SU-DHL-6 (cell line): ENCODE measurements at regions not wholly inside any gene's neighbourhood (a gene's known extent, or its start where the extent isn't known, plus 50 kb on each side); places are given as distances from the start of the nearest gene placed in this dataset.

Experiments used
- H2AFZ ChIP-seq: fragments of 200-600 bp; sonication (generic); 2 replicates; pipeline ENCODE4 v1.6.1; 2014; ENCODE audit warnings: low read depth, mild to moderate bottlenecking, moderate library complexity, mixed read lengths, antibody characterized with exemption, low read length; ENCODE audit not compliant: severe bottlenecking
- H3F3A ChIP-seq: fragments of 200-600 bp; shearing (Covaris generic); 2 replicates; pipeline ENCODE4 v1.6.0; 2016; ENCODE audit warnings: antibody characterized with exemption, mild to moderate bottlenecking; ENCODE audit not compliant: insufficient read depth
- H3K27ac ChIP-seq: fragments of 200-600 bp; sonication (generic); 2 replicates; pipeline ENCODE4 v1.5.1; 2016; ENCODE audit warnings: low read depth, mild to moderate bottlenecking, low read length, moderate library complexity, mixed read lengths
- H3K27me3 ChIP-seq: fragments of 200-600 bp; sonication (generic), shearing (Covaris generic); 2 replicates; pipeline ENCODE4 v1.6.0; 2014; ENCODE audit warnings: mild to moderate bottlenecking, low read length
- H3K36me3 ChIP-seq: fragments of 200-600 bp; sonication (generic); 2 replicates; pipeline ENCODE4 v1.6.1; 2014; ENCODE audit warnings: mild to moderate bottlenecking, low read length, mixed read lengths
- H3K4me2 ChIP-seq: fragments of 300-600, 200-600 bp; shearing (Covaris generic), sonication (generic); 2 replicates; pipeline ENCODE4 v1.6.0; 2014; ENCODE audit warnings: low read length, low read depth, mild to moderate bottlenecking; ENCODE audit not compliant: poor library complexity, severe bottlenecking
- H3K4me3 ChIP-seq: fragments of 200-600 bp; sonication (generic); 2 replicates; pipeline ENCODE4 v1.5.1; 2014; ENCODE audit warnings: antibody characterized with exemption, low read length, mild to moderate bottlenecking, mixed read lengths; ENCODE audit not compliant: insufficient read depth, poor library complexity, severe bottlenecking
- H3K79me2 ChIP-seq: fragments of 200-600 bp; sonication (generic); 2 replicates; pipeline ENCODE4 v1.6.1; 2014; ENCODE audit warnings: mild to moderate bottlenecking, low read length, moderate library complexity; ENCODE audit not compliant: insufficient read depth
- H3K9ac ChIP-seq: fragments of 200-600 bp; sonication (generic); 2 replicates; pipeline ENCODE4 v1.7.0; 2014; ENCODE audit warnings: mild to moderate bottlenecking, low read length
- H3K9me2 ChIP-seq: fragments of 200-600 bp; sonication (generic); replicated peaks from 2 replicates; pipeline ENCODE4 v1.6.1; 2014; ENCODE audit warnings: low read length; ENCODE audit not compliant: insufficient read depth
- H3K9me3 ChIP-seq: fragments of 200-600 bp; sonication (generic); 2 replicates; pipeline ENCODE4 v1.6.1; 2014; ENCODE audit warnings: low read length, mixed read lengths; ENCODE audit not compliant: insufficient read depth
- H4K20me1 ChIP-seq: fragments of 200-600 bp; sonication (generic); 2 replicates; pipeline ENCODE4 v1.6.1; 2014; ENCODE audit warnings: low read depth, mild to moderate bottlenecking, antibody characterized with exemption, low read length, moderate library complexity, mixed read lengths
- EZH2phosphoT487 ChIP-seq: fragments of 200-600 bp; sonication (generic), shearing (Covaris generic); conservative IDR thresholded peaks from 2 replicates; pipeline ENCODE4 v1.6.1; 2018; ENCODE audit warnings: mild to moderate bottlenecking, antibody characterized with exemption, low read length, moderate library complexity, mixed read lengths
- TF ChIP-seq, protein P1 (sequence below): fragments of 200-600 bp; sonication (generic); IDR thresholded peaks from one replicate; pipeline ENCODE4 v1.5.1; 2017; ENCODE audit warnings: antibody characterized with exemption, mild to moderate bottlenecking, low read length, moderate library complexity; ENCODE audit not compliant: insufficient read depth, poor library complexity, severe bottlenecking

DNA sequence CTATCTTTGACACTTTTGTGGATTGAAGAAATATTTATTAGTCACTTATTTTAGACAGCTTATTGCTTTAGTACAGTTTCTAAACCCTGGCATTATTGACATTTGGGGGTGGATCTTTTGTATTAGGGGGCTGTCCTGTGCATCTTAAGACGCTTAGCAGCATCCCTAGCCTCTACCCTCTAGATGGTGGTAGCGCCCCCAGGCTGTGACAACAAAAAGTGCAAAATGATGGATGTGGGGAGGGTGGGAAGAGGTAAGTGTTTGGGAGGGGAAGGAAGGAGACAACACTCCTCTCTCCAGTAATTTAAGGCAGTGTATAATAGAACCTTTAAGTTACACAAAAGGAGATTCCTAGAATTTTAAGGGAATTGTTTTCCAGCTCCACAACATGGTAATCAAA, 1210.6 kb downstream of the C4orf33 start:
- H3K4me3 ChIP-seq: no peak overlapping the region
- H3K9ac ChIP-seq: no peak overlapping the region
- no peaks in the 10 kb centered on the region for H3K79me2 ChIP-seq
- no peaks in the 10 kb centered on the region for H3K9me3 ChIP-seq
- H3K4me2 ChIP-seq: no peak overlapping the region
- H3K27me3 ChIP-seq: no peaks in the 10 kb centered on the region
- H3K9me2 ChIP-seq: no peaks in the 10 kb centered on the region
- H3F3A ChIP-seq: no peaks in the 10 kb centered on the region
- no peaks in the 10 kb centered on the region for H3K36me3 ChIP-seq
- no peaks in the 10 kb centered on the region for H4K20me1 ChIP-seq
- H3K27ac ChIP-seq: no peak overlapping the region
- no peak overlapping the region for H2AFZ ChIP-seq
- no peak for TF ChIP-seq EZH2phosphoT487
- TF ChIP-seq, protein P1, sequence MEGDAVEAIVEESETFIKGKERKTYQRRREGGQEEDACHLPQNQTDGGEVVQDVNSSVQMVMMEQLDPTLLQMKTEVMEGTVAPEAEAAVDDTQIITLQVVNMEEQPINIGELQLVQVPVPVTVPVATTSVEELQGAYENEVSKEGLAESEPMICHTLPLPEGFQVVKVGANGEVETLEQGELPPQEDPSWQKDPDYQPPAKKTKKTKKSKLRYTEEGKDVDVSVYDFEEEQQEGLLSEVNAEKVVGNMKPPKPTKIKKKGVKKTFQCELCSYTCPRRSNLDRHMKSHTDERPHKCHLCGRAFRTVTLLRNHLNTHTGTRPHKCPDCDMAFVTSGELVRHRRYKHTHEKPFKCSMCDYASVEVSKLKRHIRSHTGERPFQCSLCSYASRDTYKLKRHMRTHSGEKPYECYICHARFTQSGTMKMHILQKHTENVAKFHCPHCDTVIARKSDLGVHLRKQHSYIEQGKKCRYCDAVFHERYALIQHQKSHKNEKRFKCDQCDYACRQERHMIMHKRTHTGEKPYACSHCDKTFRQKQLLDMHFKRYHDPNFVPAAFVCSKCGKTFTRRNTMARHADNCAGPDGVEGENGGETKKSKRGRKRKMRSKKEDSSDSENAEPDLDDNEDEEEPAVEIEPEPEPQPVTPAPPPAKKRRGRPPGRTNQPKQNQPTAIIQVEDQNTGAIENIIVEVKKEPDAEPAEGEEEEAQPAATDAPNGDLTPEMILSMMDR: no peak

DNA sequence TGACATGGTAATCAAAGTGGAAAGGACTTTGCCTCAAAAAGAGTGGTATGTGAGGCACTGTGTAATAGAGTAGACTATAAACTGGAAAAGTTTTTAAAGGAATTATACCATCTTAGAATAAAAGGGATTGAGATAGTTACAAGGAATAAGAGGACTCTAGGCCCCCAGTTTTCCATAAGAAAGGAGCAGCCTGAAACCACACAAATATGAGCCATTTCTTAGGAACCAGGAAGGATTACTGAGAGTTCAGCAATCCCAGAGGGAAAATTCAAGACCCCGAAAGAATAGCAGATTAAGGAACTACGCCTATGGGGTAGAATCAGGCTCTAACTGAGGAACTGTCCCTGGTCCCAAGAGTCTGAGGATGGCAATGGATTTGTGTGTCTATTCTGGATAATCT, 1213.3 kb downstream of the C4orf33 start:
- Histone ChIP-seq H3K79me2 (no peaks in the 10 kb centered on the region), H3K9me2 (no peaks in the 10 kb centered on the region), H3K4me3 (no peak overlapping the region), H3F3A (no peaks in the 10 kb centered on the region), H3K4me2 (no peak overlapping the region), H4K20me1 (no peaks in the 10 kb centered on the region), H3K36me3 (no peaks in the 10 kb centered on the region), H3K9me3 (no peaks in the 10 kb centered on the region), H3K27me3 (no peaks in the 10 kb centered on the region), H2AFZ (no peak overlapping the region), H3K27ac (no peak overlapping the region), H3K9ac (no peak overlapping the region)
- no peak for TF ChIP-seq EZH2phosphoT487
- TF ChIP-seq, protein P1: no peak

DNA sequence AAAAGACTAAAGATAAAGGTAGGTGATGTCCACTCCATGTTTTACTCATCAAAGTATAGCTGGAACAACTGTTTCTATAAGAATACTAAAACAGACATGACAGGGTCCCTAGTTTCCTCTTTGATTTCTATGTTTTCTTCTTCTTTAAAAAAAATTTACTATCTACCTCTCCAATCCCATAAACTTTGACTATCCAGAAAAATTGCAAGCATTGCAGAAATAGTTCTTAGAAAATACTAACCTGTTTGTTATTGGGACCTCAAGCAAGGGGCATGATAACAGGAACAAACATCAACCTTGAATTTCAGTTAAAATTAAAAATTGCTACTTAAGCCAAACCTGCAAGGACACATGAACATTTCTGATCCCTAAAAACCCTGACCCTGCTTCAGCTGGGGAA, 1226.5 kb downstream of the C4orf33 start:
- TF ChIP-seq, protein P1: no peak
- no peak for TF ChIP-seq EZH2phosphoT487
- no peak overlapping the region for H3K4me3 ChIP-seq

DNA sequence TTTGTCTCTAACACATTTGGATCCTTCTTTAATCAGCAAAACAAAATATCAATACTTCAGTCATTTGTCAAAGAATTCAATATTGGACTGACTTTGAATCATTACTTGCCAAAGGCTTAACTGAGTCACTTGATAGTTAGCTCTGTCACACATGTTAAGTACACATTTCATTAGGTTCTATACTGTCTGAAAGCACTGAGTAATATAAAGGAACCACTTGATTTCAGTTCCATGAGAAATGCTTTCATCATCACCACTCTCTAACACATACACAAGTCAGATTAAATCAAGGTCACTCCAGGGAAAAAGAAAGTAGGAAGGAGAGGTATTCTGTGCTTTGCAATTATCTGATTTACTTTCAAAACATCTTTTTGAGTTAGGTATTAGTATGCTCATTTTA, 1233.1 kb downstream of the C4orf33 start:
- Histone ChIP-seq H3K27me3 (no peaks in the 10 kb centered on the region), H3K79me2 (no peaks in the 10 kb centered on the region), H3K9ac (no peak overlapping the region), H3K36me3 (no peaks in the 10 kb centered on the region), H3K9me3 (no peaks in the 10 kb centered on the region), H3K27ac (no peak overlapping the region), H3K4me2 (no peak overlapping the region), H4K20me1 (no peaks in the 10 kb centered on the region), H3K4me3 (no peak overlapping the region), H3F3A (no peaks in the 10 kb centered on the region), H3K9me2 (no peaks in the 10 kb centered on the region), H2AFZ (no peak overlapping the region)
- TF ChIP-seq, protein P1: no peak
- no peak for TF ChIP-seq EZH2phosphoT487

More for the DNA sequence above, 1226.5 kb downstream of the C4orf33 start:
- H3K9ac ChIP-seq: no peak overlapping the region
- H3K4me2 ChIP-seq: no peak overlapping the region
- no peaks in the 10 kb centered on the region for H3K27me3 ChIP-seq
- no peaks in the 10 kb centered on the region for H3K9me3 ChIP-seq
- H2AFZ ChIP-seq: no peak overlapping the region
- H3K27ac ChIP-seq: no peak overlapping the region
- H3K9me2 ChIP-seq: no peaks in the 10 kb centered on the region
- H3F3A ChIP-seq: no peaks in the 10 kb centered on the region
- H3K79me2 ChIP-seq: no peaks in the 10 kb centered on the region
- no peaks in the 10 kb centered on the region for H3K36me3 ChIP-seq
- no peaks in the 10 kb centered on the region for H4K20me1 ChIP-seq
